NT2/D1 (cell line): ENCODE measurements at regions not wholly inside any gene's neighbourhood (a gene's known extent, or its start where the extent isn't known, plus 50 kb on each side); places are given as distances from the start of the nearest gene placed in this dataset.

Experiments
- DNase-seq: peaks from one replicate; pipeline ENCODE4 v3.0.0-alpha.2; 2011; ENCODE audit warnings: low read depth, low spot score
- H3K27me3 ChIP-seq: 2 replicates; pipeline ENCODE4 v1.6.0; 2011; ENCODE audit warnings: mild to moderate bottlenecking; ENCODE audit not compliant: insufficient read length, insufficient read depth
- H3K36me3 ChIP-seq: 2 replicates; pipeline ENCODE4 v1.6.1; 2011; ENCODE audit warnings: mild to moderate bottlenecking, low read length, mixed read lengths; ENCODE audit not compliant: insufficient read depth, insufficient read length
- H3K4me1 ChIP-seq: 2 replicates; pipeline ENCODE4 v1.5.1; 2011; ENCODE audit not compliant: insufficient read depth, insufficient read length
- H3K4me3 ChIP-seq: 2 replicates; pipeline ENCODE4 v1.5.1; 2011; ENCODE audit warnings: low read depth; ENCODE audit not compliant: insufficient read length
- H3K9ac ChIP-seq: 2 replicates; pipeline ENCODE4 v1.6.0; 2011; ENCODE audit warnings: low read depth; ENCODE audit not compliant: insufficient read length
- H3K9me3 ChIP-seq: 2 replicates; pipeline ENCODE4 v1.5.1; 2011; ENCODE audit warnings: mild to moderate bottlenecking, low read length; ENCODE audit not compliant: insufficient read depth
- SUZ12 ChIP-seq: IDR thresholded peaks from 2 replicates; pipeline ENCODE4 v1.6.1; 2011; ENCODE audit not compliant: insufficient read length, insufficient read depth; ENCODE audit errors: extremely low read depth
- YY1 ChIP-seq: IDR thresholded peaks from 2 replicates; pipeline ENCODE4 v1.6.1; 2011; ENCODE audit not compliant: insufficient read length, insufficient read depth
- ZNF274 ChIP-seq: IDR thresholded peaks from 2 replicates; pipeline ENCODE4 v1.6.1; 2011; ENCODE audit warnings: mild to moderate bottlenecking, low read depth, low read length

GRCh38 chr14:83140756-83141155 lies 1607.1 kb upstream of the SEL1L start:
- Histone ChIP-seq H3K36me3 (no peaks in the 10 kb centered on the region), H3K4me1 (no peaks in the 10 kb centered on the region), H3K9me3 (no peaks in the 10 kb centered on the region), H3K27me3 (no peaks in the 10 kb centered on the region), H3K4me3 (no peak overlapping the region), H3K9ac (no peak overlapping the region)
- DNase-seq: no peak
- TF ChIP-seq ZNF274 (no peak), YY1 (no peak), SUZ12 (no peak)

- DNase-seq: no peak
- Histone ChIP-seq H3K36me3 (no peaks in the 10 kb centered on the region), H3K9me3 (no peaks in the 10 kb centered on the region), H3K27me3 (no peaks in the 10 kb centered on the region), H3K9ac (no peak overlapping the region), H3K4me1 (no peaks in the 10 kb centered on the region), H3K4me3 (no peak overlapping the region)
- no peak for TF ChIP-seq YY1
- no peak for TF ChIP-seq SUZ12
- TF ChIP-seq ZNF274: no peak
Measured at GRCh38 chr14:83147006-83147405, 1613.4 kb upstream of the SEL1L start.

GRCh38 chr14:83151571-83151970 lies 1617.9 kb upstream of the SEL1L start:
- TF ChIP-seq ZNF274 (no peak), YY1 (no peak), SUZ12 (no peak)

GRCh38 chr14:83153081-83153480 lies 1619.4 kb upstream of the SEL1L start:
- H3K9me3 ChIP-seq: no peaks in the 10 kb centered on the region
- TF ChIP-seq YY1 (no peak), ZNF274 (no peak), SUZ12 (no peak)
- no peak for DNase-seq
- no peak overlapping the region for H3K4me3 ChIP-seq
- H3K9ac ChIP-seq: no peak overlapping the region
- H3K4me1 ChIP-seq: no peaks in the 10 kb centered on the region
- H3K27me3 ChIP-seq: no peaks in the 10 kb centered on the region
- no peaks in the 10 kb centered on the region for H3K36me3 ChIP-seq

More at GRCh38 chr14:83151571-83151970, 1617.9 kb upstream of the SEL1L start:
- no peak overlapping the region for H3K9ac ChIP-seq
- no peaks in the 10 kb centered on the region for H3K27me3 ChIP-seq
- no peaks in the 10 kb centered on the region for H3K36me3 ChIP-seq
- DNase-seq: no peak
- no peak overlapping the region for H3K4me3 ChIP-seq
- no peaks in the 10 kb centered on the region for H3K4me1 ChIP-seq
- no peaks in the 10 kb centered on the region for H3K9me3 ChIP-seq

GRCh38 chr14:83162361-83162929 lies 1628.8 kb upstream of the SEL1L start:
- H3K4me3 ChIP-seq: no peak overlapping the region
- no peaks in the 10 kb centered on the region for H3K4me1 ChIP-seq
- no peaks in the 10 kb centered on the region for H3K27me3 ChIP-seq
- no peaks in the 10 kb centered on the region for H3K9me3 ChIP-seq
- no peak overlapping the region for H3K9ac ChIP-seq
- no peak for DNase-seq
- no peaks in the 10 kb centered on the region for H3K36me3 ChIP-seq
- TF ChIP-seq YY1 (no peak), SUZ12 (no peak), ZNF274 (no peak)

GRCh38 chr14:83163016-83163415 lies 1629.4 kb upstream of the SEL1L start:
- H3K27me3 ChIP-seq: no peaks in the 10 kb centered on the region
- H3K4me1 ChIP-seq: no peaks in the 10 kb centered on the region
- H3K36me3 ChIP-seq: no peaks in the 10 kb centered on the region
- H3K4me3 ChIP-seq: no peak overlapping the region
- DNase-seq: no peak
- no peak overlapping the region for H3K9ac ChIP-seq
- no peak for TF ChIP-seq YY1
- TF ChIP-seq SUZ12: no peak
- no peak for TF ChIP-seq ZNF274
- no peaks in the 10 kb centered on the region for H3K9me3 ChIP-seq

- H3K9me3 ChIP-seq: no peaks in the 10 kb centered on the region
- H3K36me3 ChIP-seq: no peaks in the 10 kb centered on the region
- no peaks in the 10 kb centered on the region for H3K27me3 ChIP-seq
- DNase-seq: no peak
- no peaks in the 10 kb centered on the region for H3K4me1 ChIP-seq
- TF ChIP-seq YY1 (no peak), SUZ12 (no peak), ZNF274 (no peak)
- no peak overlapping the region for H3K4me3 ChIP-seq
- no peak overlapping the region for H3K9ac ChIP-seq
Measured at GRCh38 chr14:83164016-83164415, 1630.4 kb upstream of the SEL1L start.

GRCh38 chr14:83164591-83164990 lies 1630.9 kb upstream of the SEL1L start:
- no peak for DNase-seq
- no peaks in the 10 kb centered on the region for H3K27me3 ChIP-seq
- TF ChIP-seq SUZ12: no peak
- TF ChIP-seq ZNF274: no peak
- TF ChIP-seq YY1: no peak
- H3K4me3 ChIP-seq: no peak overlapping the region
- H3K4me1 ChIP-seq: no peaks in the 10 kb centered on the region
- H3K9me3 ChIP-seq: no peaks in the 10 kb centered on the region
- no peaks in the 10 kb centered on the region for H3K36me3 ChIP-seq
- H3K9ac ChIP-seq: no peak overlapping the region
